PC-3 (cell line): ENCODE measurements at regions not wholly inside any gene's neighbourhood (a gene's known extent, or its start where the extent isn't known, plus 50 kb on each side); places are given as distances from the start of the nearest gene placed in this dataset.

Experiments used
- ATAC-seq: fragments of 200-7000 bp; cut with Tn5 transposase; 2 replicates; pipeline ENCODE4 v1.9.1; 2020; ENCODE audit warnings: mild to moderate bottlenecking, moderate library complexity
- BruUV-seq: library from RNA; stranded (reverse); fragments of 400-500 nt; replicated peaks from 2 replicates; lab custom pipeline; 2021; lab: Mats Ljungman, UMichigan
- CTCF ChIA-PET: fragments of 300-600 bp; sonication (Branson Sonifier 250); formaldehyde crosslinking; loops from one replicate; lab custom pipeline; 2022; ENCODE audit warnings: antibody characterized with exemption; lab: Charles Lee
- POLR2A ChIA-PET: fragments of 300-600 bp; sonication (Branson Sonifier 250); formaldehyde crosslinking; loops from one replicate; lab custom pipeline; 2022; ENCODE audit warnings: antibody characterized with exemption; ENCODE audit not compliant: unreplicated experiment; lab: Charles Lee
- DNase-seq: peaks from one replicate; pipeline ENCODE4 v3.0.0-alpha.2; 2015
- H2AFZ ChIP-seq: fragments of 300-600 bp; sonication (generic); 2 replicates; pipeline ENCODE4 v1.6.0; 2016; ENCODE audit warnings: antibody characterized with exemption, low read length
- H3F3A ChIP-seq: fragments of 300-600 bp; sonication (generic); one replicate; pipeline ENCODE4 v1.6.0; 2017; ENCODE audit warnings: antibody characterized with exemption, low read length, control low read depth, mild to moderate bottlenecking; ENCODE audit not compliant: unreplicated experiment
- H3K27ac ChIP-seq: fragments of 300-600 bp; sonication (generic); 2 replicates; pipeline ENCODE4 v1.5.1; 2016; ENCODE audit warnings: mild to moderate bottlenecking, low read length
- H3K27me3 ChIP-seq: fragments of 300-600 bp; sonication (generic); 2 replicates; pipeline ENCODE4 v1.6.1; 2016; ENCODE audit warnings: low read length, mixed read lengths
- H3K36me3 ChIP-seq: fragments of 300-600 bp; sonication (generic); 2 replicates; pipeline ENCODE4 v1.6.1; 2016; ENCODE audit warnings: low read depth, mixed run types, low read length, mixed read lengths
- H3K4me1 ChIP-seq: fragments of 300-600 bp; sonication (generic); 2 replicates; pipeline ENCODE4 v1.5.1; 2016; ENCODE audit warnings: low read length; ENCODE audit not compliant: insufficient read depth
- H3K4me2 ChIP-seq: fragments of 300-600 bp; sonication (generic); 2 replicates; pipeline ENCODE4 v1.6.0; 2016; ENCODE audit warnings: low read length
- H3K4me3 ChIP-seq: fragments of 300-600 bp; sonication (generic); 2 replicates; pipeline ENCODE4 v1.5.1; 2016; ENCODE audit warnings: mild to moderate bottlenecking, low read length, mixed read lengths
- H3K79me2 ChIP-seq: fragments of 300-600 bp; sonication (generic); 2 replicates; pipeline ENCODE4 v1.6.1; 2017; ENCODE audit warnings: low read length, mixed read lengths
- H3K9ac ChIP-seq: fragments of 300-600 bp; sonication (generic); 2 replicates; pipeline ENCODE4 v1.6.0; 2016; ENCODE audit warnings: mild to moderate bottlenecking, low read length
- H3K9me2 ChIP-seq: fragments of 300-600 bp; sonication (generic); replicated peaks from 2 replicates; pipeline ENCODE4 v1.6.1; 2016; ENCODE audit warnings: mixed run types, low read length, mixed read lengths
- H3K9me3 ChIP-seq: fragments of 300-600 bp; sonication (generic); 2 replicates; pipeline ENCODE4 v1.6.1; 2016; ENCODE audit warnings: low read length, mixed read lengths
- H4K20me1 ChIP-seq: fragments of 300-600 bp; sonication (generic); 2 replicates; pipeline ENCODE4 v1.6.1; 2016; ENCODE audit warnings: low read length, mixed read lengths
- EZH2 ChIP-seq: fragments of 300-600 bp; sonication (generic); IDR thresholded peaks from one replicate; pipeline ENCODE4 v1.6.1; 2017; ENCODE audit warnings: antibody characterized with exemption, mild to moderate bottlenecking, low read length; ENCODE audit not compliant: unreplicated experiment
- EZH2phosphoT487 ChIP-seq: fragments of 300-600 bp; sonication (generic); IDR thresholded peaks from 2 replicates; pipeline ENCODE4 v1.6.1; 2018; ENCODE audit warnings: mild to moderate bottlenecking, antibody characterized with exemption, low read length, borderline replicate concordance
- intact Hi-C: fragments of 100-400 bp; cut with micrococcal nuclease; formaldehyde crosslinking; loops from 2 replicates; pipeline ENCODE4 v1.9.0; 2023
- TF ChIP-seq, protein P1 (sequence below): fragments of 300-600 bp; sonication (generic); conservative IDR thresholded peaks from 2 replicates; pipeline ENCODE4 v1.5.1; 2017; ENCODE audit warnings: antibody characterized with exemption, low read depth, mild to moderate bottlenecking, low read length

DNA sequence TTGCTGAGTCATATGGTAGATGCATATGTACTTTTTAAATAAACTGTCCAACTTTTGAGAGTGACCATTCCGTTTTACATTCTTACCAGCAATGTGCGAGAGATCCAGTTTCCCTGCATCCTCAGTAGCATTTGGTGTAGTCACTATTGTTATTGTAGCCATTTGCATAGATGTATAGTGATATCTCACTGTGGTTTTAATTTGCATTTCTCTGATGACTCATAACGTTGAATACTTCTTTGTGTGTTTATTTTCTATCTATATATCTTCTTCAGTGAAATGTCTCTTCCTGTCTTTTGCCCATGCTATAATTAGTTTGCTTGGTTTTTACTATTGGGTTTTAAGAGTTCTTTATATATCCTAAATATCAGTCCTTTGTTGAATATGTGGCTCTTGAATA, 255.7 kb upstream of the GRM7 start:
- no TSS peak for BruUV-seq
- no peaks in the 10 kb centered on the region for H3F3A ChIP-seq

DNA sequence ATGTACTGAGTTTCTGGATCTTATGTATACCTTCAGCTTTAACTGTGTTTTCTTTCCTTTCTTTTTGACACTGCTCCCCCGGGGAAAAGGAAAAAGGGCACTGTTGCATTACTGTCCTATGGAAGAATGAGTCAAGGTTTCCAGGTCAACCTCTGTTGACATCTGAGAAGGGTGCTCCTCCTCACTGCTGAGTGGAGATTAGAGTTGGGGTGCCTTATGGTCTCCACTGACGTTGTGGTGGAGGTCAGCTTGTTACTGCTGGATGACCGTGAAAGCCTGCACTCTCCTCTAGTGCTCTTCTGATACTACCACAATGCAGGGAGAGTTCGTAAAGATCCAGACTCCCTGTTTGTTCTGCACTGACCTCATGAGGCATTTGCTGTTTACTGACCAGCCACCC, 252.1 kb upstream of the GRM7 start:
- Histone ChIP-seq H3K9ac (no peak overlapping the region), H3K27ac (no peak overlapping the region), H3K4me3 (no peak overlapping the region), H3K27me3 (no peaks in the 10 kb centered on the region), H3K36me3 (no peaks in the 10 kb centered on the region), H3K9me2 (no peaks in the 10 kb centered on the region), H4K20me1 (no peaks in the 10 kb centered on the region), H3F3A (no peaks in the 10 kb centered on the region), H3K79me2 (no peaks in the 10 kb centered on the region), H2AFZ (no peak overlapping the region), H3K4me1 (no peaks in the 10 kb centered on the region), H3K4me2 (no peak overlapping the region), H3K9me3 (peaks cover 42% of the 10 kb centered on the region)
- ChIA-PET POLR2A (no interaction called here), CTCF (no interaction called here)
- DNase-seq (no peak), ATAC-seq (no peak)
- no TSS peak for BruUV-seq
- intact Hi-C loops = no loop called here
- TF ChIP-seq EZH2 = no peak
- no peak for TF ChIP-seq EZH2phosphoT487
- TF ChIP-seq, protein P1, sequence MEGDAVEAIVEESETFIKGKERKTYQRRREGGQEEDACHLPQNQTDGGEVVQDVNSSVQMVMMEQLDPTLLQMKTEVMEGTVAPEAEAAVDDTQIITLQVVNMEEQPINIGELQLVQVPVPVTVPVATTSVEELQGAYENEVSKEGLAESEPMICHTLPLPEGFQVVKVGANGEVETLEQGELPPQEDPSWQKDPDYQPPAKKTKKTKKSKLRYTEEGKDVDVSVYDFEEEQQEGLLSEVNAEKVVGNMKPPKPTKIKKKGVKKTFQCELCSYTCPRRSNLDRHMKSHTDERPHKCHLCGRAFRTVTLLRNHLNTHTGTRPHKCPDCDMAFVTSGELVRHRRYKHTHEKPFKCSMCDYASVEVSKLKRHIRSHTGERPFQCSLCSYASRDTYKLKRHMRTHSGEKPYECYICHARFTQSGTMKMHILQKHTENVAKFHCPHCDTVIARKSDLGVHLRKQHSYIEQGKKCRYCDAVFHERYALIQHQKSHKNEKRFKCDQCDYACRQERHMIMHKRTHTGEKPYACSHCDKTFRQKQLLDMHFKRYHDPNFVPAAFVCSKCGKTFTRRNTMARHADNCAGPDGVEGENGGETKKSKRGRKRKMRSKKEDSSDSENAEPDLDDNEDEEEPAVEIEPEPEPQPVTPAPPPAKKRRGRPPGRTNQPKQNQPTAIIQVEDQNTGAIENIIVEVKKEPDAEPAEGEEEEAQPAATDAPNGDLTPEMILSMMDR = no peak

More for the DNA sequence above, 255.7 kb upstream of the GRM7 start:
- intact Hi-C loops = no loop called here
- ChIA-PET POLR2A (no interaction called here), CTCF (no interaction called here)
- Histone ChIP-seq H3K27me3 (no peaks in the 10 kb centered on the region), H3K4me2 (no peak overlapping the region), H4K20me1 (no peaks in the 10 kb centered on the region), H3K27ac (no peak overlapping the region), H3K9me3 (peaks cover 32% of the 10 kb centered on the region), H3K36me3 (no peaks in the 10 kb centered on the region), H3K9me2 (no peaks in the 10 kb centered on the region), H2AFZ (no peak overlapping the region), H3K4me1 (no peaks in the 10 kb centered on the region), H3K9ac (no peak overlapping the region), H3K79me2 (no peaks in the 10 kb centered on the region), H3K4me3 (no peak overlapping the region)
- ATAC-seq (no peak), DNase-seq (no peak)
- TF ChIP-seq, protein P1 = no peak
- no peak for TF ChIP-seq EZH2phosphoT487
- TF ChIP-seq EZH2 = no peak

DNA sequence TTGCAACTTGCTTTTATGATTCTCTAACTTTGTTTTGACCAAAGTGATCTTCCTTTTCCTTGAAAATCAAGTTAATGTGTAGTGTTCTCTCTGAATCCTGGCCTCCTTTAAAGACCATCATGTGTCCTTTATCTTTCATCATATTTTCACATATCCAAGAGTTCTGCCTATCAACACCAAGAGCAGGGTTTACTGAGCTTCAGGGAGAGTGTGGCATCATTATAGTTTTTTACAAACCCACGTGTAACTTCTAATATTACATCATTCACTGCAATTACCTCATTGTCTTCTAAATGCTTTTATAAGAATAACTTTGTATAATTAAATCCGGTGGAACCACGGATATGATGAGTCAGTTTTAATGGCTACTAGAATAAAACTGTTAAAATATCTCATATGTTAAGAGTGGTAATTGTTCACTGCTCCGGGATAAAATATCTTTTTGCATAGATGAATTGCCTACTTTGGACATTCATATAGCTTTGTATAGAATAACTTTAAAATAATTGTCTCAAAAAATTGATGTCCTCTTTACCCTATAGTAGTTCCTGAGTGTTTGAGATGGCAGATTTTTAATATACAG, 248.8 kb upstream of the GRM7 start:
- intact Hi-C loops = no loop called here
- Histone ChIP-seq H3K27me3 (no peaks in the 10 kb centered on the region), H3K9me2 (no peaks in the 10 kb centered on the region), H3K79me2 (no peaks in the 10 kb centered on the region), H3K4me1 (no peaks in the 10 kb centered on the region), H3K36me3 (no peaks in the 10 kb centered on the region), H3K27ac (no peak overlapping the region), H3K4me2 (no peak overlapping the region), H4K20me1 (no peaks in the 10 kb centered on the region), H3K9ac (no peak overlapping the region), H3K4me3 (no peak overlapping the region), H3K9me3 (peaks cover 36% of the 10 kb centered on the region), H2AFZ (no peak overlapping the region), H3F3A (no peaks in the 10 kb centered on the region)
- BruUV-seq = no TSS peak
- POLR2A ChIA-PET = no interaction called here
- CTCF ChIA-PET = no interaction called here
- DNase-seq = no peak
- ATAC-seq = no peak
- TF ChIP-seq EZH2 (no peak), EZH2phosphoT487 (no peak)
- TF ChIP-seq, protein P1 = no peak
